ENCODE measurements at regions not wholly inside any gene's neighbourhood (a gene's known extent, or its start where the extent isn't known, plus 50 kb on each side); places are given as distances from the start of the nearest gene placed in this dataset.
"Not testable (repeated sequence)": the region's sequence is repeated elsewhere in the genome, so short reads cannot be mapped to it uniquely, and the experiment has no call there.

DNA sequence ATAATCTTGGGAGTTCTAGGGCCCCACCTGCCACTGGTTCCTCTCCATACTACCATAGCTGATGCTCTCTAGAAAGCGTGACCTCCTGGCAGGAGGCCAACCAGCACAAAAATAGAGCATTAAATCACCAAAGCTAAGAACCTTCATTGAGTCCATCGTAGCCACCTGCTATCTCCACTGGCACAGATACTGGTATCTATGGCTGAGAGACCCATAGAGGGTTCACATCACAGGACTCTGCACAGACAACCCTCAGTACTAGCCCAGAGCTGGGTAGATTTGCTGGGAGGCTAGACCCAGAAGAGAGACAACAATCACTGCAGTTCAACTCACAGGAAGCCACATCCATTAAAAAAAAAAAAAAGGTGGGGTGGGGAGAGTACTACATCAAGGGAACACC, 509.1 kb downstream of the DTWD2 start:
- no peak overlapping the region for H3K4me3 ChIP-seq (replicated peaks; ENCODE audit: low read depth, low read length)
- no peak for DNase-seq (ENCODE audit: low read depth)
- TF ChIP-seq, protein P1, sequence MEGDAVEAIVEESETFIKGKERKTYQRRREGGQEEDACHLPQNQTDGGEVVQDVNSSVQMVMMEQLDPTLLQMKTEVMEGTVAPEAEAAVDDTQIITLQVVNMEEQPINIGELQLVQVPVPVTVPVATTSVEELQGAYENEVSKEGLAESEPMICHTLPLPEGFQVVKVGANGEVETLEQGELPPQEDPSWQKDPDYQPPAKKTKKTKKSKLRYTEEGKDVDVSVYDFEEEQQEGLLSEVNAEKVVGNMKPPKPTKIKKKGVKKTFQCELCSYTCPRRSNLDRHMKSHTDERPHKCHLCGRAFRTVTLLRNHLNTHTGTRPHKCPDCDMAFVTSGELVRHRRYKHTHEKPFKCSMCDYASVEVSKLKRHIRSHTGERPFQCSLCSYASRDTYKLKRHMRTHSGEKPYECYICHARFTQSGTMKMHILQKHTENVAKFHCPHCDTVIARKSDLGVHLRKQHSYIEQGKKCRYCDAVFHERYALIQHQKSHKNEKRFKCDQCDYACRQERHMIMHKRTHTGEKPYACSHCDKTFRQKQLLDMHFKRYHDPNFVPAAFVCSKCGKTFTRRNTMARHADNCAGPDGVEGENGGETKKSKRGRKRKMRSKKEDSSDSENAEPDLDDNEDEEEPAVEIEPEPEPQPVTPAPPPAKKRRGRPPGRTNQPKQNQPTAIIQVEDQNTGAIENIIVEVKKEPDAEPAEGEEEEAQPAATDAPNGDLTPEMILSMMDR (IDR thresholded peaks at IDR 0.05; ENCODE audit: low read length, missing control alignments), result no peak

DNA sequence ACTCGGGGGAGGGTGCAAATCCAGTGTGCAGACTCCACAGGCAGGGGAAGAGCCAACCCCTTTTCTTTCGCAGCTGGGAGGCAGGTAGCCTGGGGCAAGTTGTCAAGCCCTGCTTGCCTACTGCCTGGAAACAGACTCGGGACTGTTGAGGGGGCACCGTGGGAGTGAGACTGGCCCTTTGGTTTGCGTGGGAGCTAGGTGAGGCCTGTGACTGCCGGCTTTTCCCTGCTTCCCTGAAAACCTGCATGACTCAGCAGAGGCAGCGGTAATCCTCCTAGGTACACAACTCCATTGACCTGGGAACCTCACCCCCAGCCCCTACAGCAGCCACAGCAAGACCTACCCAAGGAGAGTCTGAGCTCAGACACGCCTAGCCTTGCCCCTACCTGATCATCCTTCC, 509.5 kb downstream of the DTWD2 start:
- DNase-seq (ENCODE audit: low read depth), result no peak
- TF ChIP-seq, protein P1 (IDR thresholded peaks at IDR 0.05; ENCODE audit: low read length, missing control alignments), result no peak
- no peak overlapping the region for H3K4me3 ChIP-seq (replicated peaks; ENCODE audit: low read depth, low read length)

DNA sequence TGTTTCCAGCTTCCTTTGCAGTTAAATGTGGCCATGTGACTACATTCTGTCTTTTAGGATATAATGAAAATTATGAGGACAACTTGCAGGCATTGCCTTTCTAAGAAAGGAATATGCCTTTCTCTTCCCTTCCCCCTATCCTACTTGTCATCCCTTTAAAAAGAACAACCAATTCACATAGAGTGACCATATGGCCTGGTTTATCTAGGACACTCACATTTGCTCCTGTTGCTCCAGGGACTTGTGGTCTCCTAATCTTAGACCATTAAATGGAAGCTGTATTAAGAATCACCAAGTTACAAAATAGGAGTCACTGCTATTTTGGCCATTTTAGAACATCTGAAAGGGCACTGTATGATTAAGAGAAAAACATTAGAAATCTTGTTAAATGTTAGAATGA, 520.3 kb downstream of the DTWD2 start:
- TF ChIP-seq, protein P1 (IDR thresholded peaks at IDR 0.05; ENCODE audit: low read length, missing control alignments), result no peak
- DNase-seq (ENCODE audit: low read depth), result no peak
- H3K4me3 ChIP-seq (replicated peaks; ENCODE audit: low read depth, low read length), result no peak overlapping the region

DNA sequence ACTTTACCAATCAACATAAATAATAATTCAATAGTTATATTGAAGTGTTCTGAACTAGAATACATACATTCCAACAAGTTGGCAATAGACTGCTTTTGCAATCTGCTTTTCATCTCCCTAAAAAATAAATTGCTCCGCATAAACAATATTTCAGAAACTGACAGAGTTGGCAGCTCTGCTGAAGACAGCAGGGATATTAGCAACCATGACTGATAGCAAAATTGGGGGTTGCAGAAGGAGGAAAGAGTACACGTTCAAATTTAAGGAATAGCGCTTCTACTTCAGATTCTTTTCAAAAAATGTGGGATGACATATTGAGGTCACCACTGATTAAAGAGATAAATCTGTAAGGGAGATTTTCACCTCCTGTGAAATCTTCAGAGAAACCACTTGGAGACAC, 521.2 kb downstream of the DTWD2 start:
- TF ChIP-seq, protein P1 (IDR thresholded peaks at IDR 0.05; ENCODE audit: low read length, missing control alignments), result no peak
- H3K4me3 ChIP-seq (replicated peaks; ENCODE audit: low read depth, low read length), result no peak overlapping the region
- no peak for DNase-seq (ENCODE audit: low read depth)

DNA sequence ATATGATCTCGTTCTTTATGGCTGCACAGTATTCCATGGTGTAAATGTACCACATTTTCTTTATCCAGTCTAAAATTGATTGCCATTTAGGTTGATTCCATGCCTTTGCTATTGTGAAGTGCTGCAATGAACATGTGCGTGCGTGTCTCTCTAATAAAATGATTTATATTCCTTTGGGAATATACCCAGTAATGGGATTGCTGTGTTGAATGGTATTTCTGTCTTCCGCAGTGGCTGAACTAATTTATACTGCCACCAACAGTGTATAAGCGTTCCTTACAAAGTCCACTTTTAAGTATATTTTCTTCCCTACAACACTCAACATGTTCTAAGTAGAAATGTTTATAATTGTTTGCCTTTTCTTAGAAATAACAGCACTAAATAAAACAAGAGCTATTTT, 521.9 kb downstream of the DTWD2 start:
- H3K4me3 ChIP-seq (replicated peaks; ENCODE audit: low read depth, low read length), result no peak overlapping the region
- TF ChIP-seq, protein P1 (IDR thresholded peaks at IDR 0.05; ENCODE audit: low read length, missing control alignments), result no peak
- DNase-seq (ENCODE audit: low read depth), result no peak

DNA sequence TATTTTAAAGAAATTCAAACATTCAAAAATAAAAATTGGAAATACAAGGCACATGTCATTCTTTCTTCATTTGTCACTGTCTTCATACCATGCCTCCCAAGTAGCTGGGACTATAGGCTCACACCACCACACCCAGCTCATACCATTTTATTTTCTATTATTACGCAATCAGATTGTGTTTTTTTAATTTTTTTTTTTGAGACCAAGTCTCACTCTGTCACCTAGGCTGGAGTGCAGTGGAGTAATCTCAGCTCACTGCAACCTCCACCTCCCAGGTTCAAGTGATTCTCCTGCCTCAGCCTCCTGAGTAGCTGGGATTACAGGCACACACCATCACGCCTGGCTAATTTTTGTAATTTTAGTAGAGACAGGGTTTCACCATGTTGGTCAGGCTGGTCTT, 526.1 kb downstream of the DTWD2 start:
- not testable (repeated sequence) for H3K4me3 ChIP-seq (replicated peaks; ENCODE audit: low read depth, low read length); DNase-seq (ENCODE audit: low read depth)

DNA sequence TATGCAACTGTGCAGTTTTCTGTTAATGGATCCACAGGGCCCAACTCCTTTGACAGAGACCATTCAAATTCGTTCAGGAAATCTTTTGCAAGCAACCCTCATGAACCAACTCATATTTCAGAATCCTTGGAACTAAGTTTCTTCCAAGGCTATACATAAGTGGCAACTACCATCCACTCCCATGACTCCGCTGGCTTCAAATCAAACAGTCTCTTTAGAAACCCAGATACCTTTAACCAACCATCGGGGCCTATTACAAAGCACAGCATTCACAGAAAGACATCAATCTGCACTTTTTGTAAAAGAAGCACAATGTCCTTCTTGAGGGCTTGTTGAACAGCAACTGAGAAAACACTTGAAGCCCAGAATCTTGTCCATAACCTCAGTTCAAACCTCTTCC, 526.9 kb downstream of the DTWD2 start:
- DNase-seq (ENCODE audit: low read depth), result no peak
- H3K4me3 ChIP-seq (replicated peaks; ENCODE audit: low read depth, low read length), result no peak overlapping the region
- TF ChIP-seq, protein P1 (IDR thresholded peaks at IDR 0.05; ENCODE audit: low read length, missing control alignments), result no peak

DNA sequence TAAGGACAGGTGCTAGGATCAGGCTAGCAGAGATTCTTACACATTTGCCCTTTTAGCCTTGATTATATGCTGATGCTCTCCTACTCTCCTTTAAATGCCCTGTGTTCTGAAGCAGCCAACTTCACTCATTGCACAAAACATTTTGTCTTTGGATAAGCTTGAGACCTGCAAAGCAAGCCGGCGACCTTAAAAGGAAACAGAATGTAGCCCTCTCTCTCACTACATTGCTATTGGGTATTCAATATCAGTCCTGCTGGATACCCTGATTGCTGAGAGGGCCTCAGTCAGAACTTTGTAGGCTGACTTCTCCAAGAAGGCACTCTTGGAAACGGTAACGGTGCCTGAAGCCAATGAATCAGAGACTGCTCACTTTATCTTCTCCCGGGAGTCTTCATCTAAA, 528.9 kb downstream of the DTWD2 start:
- no peak overlapping the region for H3K4me3 ChIP-seq (replicated peaks; ENCODE audit: low read depth, low read length)
- DNase-seq (ENCODE audit: low read depth), result no peak
- TF ChIP-seq, protein P1 (IDR thresholded peaks at IDR 0.05; ENCODE audit: low read length, missing control alignments), result no peak
